Activated T-helper 1 cell treated with anti-CD3 and anti-CD28 coated beads, Interleukin-2, amount 50 U/mL, for 16 hours (primary cell): ENCODE measurements at regions not wholly inside any gene's neighbourhood (a gene's known extent, or its start where the extent isn't known, plus 50 kb on each side); places are given as distances from the start of the nearest gene placed in this dataset.
"Not testable (repeated sequence)": the region's sequence is repeated elsewhere in the genome, so short reads cannot be mapped to it uniquely, and the experiment has no call there.

Experiments used
- DNase-seq, 2 donors: peaks; one replicate each; pipeline ENCODE4 v3.0.0-alpha.2; 2020; ENCODE audit warnings: low read depth in 1 of 2, low spot score in 1 of 2

DNA sequence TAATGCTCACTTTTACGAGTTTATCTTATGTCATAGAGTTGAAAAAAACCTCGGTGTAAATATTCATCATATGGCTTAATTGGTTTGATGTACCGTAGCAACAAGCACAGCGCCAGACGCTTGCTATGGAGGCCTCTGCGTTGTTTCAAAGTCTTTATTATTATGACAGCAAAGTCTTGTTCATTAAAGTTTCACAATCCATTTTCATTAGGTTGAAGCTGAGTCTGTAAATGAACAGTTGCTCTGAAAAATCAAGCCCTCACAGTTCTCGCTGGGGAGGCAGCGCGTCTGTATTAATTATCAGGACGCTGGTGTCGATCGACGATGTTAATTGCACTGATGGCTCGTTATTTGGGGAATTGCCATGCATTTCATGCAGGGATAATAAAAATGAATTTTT, 185.6 kb downstream of the INSC start:
- no peak for DNase-seq

DNA sequence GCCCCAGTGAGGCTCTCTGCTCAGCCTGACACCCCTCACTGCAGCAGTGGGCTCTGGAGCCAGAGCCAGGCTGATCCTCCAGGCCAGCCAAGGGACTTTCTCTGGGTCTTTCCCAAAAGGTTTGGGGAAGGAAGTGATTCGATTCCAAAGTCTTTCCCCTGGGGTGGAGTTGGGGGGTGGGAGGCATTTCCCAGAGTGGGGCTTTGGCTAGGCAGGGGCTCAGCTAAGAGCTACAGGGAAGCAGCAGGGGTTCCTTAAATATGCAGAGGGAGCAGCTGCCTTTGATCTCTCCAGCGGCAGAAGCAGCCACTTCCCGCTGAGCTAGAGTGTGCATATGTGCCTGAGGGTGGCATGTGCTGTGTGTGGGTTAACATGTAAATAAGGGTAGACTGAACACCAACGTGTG, 192.9 kb downstream of the INSC start:
- DNase-seq: no peak

DNA sequence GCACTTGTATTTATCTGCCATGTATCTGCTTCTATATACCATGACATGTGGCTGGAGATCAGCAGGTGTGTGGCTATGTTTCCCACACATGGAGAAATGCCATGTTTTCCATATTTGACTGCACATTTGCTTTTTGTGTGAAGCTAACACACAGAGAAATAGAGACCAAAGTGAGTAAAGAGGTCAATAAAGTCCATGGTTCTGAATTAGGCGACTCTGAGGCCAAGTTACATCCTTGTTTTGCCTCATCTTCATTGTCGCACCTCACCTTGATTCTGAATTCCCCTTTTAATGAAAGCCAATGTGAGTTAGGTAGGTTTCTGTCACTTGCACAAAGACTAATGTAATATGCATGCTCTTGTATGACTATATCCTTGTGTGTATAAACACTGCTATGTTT, 194.1 kb downstream of the INSC start:
- no peak for DNase-seq

DNA sequence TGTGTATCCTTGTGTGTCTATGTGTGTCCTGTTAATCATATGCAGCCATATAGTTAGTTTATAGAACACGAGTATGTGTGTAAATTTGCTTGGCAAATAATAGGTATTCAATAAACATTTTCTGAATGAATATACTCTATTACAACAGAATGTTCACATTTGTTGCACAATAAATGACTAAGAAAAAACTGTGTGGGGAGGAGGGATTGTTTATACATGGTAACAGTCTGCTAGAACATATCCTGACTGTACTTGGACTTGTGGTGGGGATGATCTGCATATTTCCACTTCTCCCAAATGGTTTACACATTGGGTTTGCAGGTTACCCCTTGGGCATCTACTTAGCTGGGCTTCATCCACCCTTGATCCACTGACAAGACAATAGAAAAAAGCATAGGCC, 194.6 kb downstream of the INSC start:
- no peak for DNase-seq

DNA sequence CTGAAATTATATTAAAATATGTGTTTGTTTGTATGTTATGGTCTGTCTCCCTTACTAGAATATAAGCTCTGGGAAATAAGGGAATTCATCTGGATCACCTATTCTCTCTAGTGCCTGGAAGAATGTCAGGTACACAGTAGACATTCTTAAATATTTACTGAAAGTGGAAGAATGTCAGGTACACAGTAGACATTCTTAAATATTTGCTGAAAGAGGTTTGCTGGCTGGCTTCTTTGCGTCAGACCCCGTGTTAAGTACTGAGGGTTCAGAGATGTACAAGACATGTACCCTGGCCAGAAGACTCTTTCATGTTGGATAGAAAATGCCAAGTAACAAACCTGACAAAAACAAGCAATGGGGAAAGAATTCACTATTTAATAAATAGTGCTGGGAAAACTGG, 199.1 kb downstream of the INSC start:
- no peak for DNase-seq

DNA sequence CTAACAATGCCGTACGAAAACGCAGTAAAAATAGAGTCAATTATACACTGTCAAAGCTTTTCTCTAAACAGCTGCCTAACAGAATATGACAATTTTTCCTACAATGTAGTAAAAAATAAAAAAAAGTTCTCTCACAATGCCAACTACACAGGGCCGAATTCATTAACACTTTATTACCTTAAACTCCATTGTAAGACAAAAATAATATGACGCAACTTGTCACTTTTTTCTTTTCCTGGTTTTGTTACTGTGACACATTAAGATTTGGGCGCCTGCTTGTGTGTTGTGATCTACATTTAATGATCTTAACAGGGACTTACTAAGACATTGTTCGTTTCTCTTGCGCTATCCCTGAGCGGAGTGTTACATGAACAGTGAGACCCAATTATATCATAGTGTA, 204.1 kb downstream of the INSC start:
- DNase-seq: no peak

DNA sequence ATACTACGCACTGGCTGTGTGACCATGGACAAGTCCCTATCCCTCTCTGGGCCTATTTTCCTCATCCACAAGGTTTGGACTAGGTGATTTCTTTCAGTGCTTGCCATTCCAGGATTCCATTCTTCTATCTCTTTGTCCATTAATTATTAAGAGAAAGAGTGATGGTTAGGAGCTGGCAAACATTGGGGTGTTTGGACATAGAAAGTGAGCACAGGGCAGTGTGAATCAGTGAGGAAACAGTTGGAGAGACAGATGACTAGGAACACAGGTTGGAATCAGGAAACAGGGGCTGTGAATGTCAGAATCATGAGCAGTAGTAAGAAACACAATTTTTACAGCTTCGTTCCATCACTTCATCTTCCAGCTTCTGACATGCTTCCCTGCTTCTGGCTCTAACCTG, 211.8 kb downstream of the INSC start:
- no peak for DNase-seq

DNA sequence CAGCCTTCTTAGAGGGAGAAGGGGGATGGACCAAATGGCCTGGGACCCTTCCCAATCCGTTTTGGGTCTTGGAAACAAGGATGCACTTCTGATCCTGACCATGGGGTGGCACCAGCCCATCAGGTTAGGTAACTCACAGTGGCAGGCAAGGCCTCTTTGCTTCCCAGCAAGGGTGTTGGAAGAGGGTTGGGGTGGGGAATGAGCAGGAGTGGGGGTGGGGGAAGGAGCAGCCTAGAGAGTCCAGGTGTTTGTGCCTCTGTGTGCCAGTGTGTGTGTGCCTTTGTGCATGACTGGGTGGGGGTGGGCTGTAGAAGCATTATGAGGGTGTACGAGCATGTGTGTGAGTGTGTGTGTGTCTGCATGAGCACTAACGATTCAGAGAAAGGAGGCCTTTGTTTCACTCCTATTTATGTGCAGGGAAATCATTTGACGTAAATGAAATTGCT, 213.1 kb downstream of the INSC start:
- no peak for DNase-seq

DNA sequence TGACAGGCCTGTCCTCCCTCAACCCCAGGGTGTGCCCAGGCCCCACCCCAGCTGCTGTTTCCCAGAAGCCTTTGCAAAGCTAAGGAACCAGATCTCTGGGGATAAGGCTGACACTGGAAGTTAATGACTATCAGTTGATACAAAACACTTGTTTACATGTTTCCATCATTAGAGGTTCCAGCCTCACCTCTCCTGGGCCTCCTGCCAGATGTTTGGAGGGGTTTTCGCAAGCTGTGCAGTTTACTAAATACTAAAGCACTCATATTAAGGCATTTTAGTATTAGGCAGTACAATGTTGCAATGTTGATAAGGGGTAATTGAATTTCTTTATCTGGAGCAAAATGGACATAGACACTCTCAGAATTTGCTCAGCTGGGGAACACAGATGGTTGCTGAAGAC, 218.7 kb downstream of the INSC start:
- no peak for DNase-seq

DNA sequence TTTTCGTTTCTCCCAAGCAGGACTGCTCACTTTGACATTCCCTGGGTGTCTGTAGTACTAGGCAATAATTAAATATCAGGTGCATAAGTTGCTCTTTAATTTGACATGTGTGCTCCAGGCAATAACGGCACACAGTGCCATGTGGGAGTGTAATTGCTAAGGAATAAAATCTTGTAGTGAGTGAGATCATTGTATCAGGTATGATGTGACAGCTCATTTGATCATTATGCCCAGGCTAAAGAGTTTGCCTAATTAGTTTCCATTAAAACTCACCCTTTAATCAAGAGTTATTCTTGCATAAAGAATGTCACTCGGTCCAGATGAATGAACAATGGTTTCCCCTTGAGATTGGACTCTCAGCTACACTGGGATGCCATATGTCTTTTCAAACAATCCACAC, 220.0 kb downstream of the INSC start:
- DNase-seq: no peak

DNA sequence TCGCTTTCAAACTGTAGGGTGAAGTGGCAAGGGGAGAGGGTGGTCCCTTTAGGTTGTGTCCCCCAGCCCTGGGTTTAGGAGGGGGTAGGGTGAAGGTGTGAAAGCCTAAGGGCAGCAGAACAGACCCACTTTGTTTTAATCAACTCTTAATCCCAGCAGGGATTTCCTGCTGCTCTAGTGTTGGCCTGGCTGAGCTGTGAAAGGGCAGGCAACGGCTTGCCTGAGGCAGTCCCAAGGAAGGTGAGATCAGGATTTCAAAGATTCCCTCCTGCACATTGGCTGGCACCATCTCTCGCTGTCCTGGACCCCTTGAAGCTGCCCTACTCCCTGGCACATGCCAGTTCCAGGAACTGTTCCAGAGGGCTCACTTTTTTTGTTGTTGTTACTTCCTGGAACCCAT, 221.3 kb downstream of the INSC start:
- DNase-seq: no peak

DNA sequence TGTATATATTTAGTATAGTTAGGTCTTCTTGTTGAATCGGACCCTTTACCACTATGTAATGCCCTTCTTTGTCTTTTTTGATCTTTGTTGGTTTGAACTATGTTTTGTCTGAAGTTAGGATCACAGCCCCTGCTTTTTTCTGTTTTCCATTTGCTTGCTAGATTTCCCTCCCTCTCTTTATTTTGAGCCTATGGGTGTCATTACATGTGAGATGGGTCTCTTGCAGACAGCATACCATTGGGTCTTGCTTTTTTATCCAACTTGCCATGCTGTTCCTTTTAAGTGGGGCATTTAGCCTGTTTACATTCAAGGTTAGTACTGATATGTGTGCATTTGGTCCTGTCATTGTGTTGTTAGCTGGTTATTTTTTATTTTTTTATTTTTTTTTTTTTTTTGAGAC, 224.6 kb downstream of the INSC start:
- DNase-seq: no peak

DNA sequence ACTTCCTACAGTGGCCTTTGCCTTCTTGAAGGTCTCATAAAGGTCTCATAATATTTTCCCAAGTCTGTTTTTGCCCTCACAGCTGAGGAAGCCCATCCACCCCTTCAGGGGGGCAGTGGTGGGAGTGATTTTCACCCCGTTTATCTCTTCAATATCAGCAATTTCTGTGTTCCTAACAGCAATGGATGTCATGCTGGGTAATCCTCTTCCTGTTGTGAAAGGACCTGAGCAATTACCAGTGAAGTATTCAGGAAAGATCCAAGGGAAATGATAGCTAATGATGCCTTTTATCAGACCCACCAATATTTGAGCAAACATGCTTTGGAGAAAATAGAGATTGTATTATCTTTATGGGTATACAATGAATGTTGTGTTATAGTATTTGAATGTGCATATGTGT, 226.9 kb downstream of the INSC start:
- no peak for DNase-seq

DNA sequence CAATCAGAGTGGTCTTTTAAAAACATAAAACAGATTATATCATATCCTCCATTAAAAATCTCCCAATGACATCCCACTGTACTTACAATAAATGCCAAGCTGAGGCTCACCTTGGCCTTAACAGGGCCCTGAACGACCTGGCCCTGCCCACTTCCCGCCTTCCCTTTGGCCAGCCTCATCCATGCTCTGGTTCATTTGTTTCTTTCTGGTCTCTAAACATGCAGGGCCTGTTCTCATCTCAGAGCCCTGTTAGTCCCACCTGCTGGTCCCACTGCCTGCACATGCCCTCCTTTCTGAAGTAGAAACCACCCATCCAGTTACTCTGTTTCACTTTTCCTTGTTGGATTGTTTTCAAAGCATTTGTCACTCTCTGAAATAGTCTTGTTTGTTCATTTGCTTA, 227.4 kb downstream of the INSC start:
- DNase-seq: no peak

DNA sequence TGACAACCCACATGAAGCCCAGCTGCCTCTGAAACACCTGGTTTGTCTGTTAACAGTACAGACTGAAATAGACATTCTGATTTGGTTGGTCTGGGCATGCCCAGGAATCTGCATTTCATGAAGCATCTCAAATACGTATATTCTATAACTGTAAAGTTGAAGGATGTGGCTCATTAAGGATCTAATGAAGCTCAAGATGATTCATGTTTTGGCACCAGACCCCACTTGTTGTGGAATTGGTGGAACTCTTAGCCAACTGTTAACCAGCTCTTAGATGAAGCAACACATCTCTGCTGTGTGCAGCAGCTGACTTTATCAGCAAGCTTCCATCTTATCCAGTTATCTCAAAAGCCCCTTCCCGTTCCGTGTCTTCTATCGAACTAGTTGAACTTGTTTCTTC, 232.2 kb downstream of the INSC start:
- no peak for DNase-seq

DNA sequence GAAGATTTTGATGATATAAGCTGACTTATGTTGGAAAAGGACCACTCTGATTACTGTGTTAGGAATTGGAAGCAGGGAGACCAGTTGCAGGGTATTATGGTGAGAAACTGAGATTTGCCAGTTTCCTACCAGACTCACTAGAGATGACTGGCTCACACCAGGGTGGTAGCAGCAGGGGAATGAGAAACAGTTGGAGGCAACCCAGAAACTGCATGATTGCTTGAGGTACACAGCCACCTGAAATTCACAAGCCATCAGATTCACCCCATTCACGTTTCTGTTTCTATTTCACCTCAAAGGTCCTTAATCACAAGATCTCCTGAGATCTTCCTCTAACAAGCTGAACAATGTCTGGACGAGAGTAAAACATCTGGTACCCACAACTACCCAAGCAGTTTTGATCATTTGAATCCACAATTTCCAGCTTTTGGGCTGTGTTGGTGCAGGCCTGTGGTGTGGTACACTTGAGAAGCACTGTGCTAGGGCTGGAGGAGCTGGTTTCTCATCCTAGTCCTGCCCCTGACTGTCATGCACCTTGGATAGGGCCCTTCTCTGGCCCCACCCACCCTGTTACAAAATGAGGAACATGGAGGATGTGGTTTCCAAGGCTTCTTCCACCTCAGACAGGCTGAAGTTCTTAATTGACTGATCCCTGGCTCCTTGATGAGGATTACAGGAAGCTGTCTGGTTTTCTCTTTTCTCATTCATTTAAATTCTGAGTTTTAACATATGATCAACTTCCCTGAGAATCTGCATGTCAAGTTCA, 233.4 kb downstream of the INSC start:
- DNase-seq: no peak

DNA sequence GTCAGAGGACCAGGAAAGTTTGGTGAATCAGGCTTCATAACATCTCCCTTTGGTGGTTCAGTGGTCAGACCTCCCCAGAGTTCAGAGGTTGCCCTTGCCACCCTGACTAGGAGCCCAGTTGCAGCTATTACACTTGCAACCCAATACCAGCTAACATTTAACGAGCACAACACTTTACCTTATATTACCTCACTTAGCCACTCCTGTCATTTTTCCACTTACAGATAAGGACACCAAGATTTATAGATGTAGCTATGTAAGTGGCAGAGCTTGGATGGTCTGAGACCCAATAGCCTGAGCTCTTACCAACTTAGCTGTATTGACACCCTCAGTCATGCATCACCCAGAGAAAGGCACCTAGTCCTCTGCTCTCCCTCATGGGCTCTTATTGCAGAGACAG, 234.7 kb downstream of the INSC start:
- no peak for DNase-seq

DNA sequence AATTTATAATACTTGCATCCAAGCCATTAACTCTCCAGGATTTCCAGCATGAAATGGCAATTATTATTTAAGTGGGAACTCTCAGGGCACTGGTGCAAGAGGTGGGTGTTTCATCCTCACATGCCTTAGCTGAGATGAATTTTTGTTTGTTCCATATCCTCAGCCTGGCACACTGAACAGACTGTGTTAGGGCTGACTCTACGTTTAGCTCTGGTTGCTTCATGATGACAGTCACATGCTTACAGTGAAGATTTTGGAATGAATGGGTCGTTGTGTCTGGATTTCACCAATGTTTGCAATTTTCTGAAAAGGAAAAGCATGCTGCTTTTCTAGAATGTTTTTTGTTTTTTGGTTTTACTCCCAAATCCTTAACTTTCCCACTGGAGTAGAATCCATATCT, 246.6 kb downstream of the INSC start:
- DNase-seq: no peak

DNA sequence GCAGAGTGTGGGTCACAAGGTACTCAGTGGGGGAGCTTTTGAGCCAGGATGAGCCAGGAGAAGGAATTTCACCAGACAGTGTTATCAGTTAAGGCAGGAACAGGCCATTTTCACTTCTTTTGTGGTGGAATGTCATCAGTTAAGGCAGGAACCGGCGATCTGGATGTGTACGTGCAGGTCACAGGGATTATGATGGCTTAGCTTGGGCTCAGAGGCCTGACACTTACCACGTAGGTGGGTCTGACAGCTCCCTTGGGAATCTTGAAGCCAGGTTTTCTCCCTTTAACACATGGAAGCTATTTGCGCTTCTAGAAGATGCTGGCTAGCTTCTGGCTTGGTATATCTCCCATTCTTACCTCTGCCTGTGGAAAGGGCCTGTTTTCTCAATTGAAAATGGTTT, 250.6 kb downstream of the INSC start:
- DNase-seq: not testable (repeated sequence)

DNA sequence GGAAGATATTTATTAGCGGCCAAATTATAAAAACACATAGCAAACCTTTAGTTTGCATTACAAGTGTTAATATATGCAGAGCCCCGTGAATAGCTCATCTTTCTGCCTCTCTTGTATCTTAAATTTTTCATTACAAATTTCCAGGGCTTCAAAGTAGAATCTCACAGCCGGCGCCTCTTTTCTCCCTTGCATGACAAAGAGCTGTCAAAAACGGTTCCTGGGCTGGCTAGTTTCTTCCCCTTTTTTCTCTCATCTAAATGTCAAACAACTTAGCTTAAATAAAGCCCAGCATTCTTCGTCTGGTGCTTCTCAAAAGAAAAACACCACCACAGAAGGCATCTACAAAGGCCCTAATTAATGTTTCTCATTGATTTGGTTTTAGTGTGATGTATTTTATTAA, 253.0 kb downstream of the INSC start:
- DNase-seq: no peak

DNA sequence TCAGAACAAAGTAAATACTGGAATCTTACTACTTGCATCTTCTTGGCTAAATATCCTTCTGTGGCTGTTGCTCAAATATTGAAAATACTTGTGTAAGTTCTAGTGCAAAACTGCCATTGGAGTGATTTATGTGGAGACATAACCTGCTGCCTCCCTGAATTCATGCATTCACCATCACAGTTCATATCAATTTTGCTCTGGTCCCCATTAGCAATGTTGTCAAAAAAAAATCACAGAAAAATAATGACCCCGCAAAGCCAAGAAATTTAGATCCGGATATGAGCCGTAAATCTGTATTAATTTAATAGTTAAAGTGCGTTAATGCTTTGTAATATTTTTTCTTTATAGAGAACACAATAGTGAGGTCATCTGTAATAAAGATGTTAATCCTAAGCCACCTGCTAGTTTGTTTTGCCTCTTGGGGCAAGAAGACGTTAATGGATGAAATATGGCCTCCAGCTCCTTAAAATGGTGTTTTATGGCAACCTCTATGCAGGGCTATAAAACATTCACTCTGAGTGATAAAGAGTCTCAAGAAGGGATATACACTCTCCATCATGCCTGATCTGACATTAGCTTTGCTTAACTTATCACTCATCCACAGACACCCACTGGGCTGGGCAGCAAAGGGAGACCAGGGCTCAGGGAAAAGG, 255.9 kb downstream of the INSC start:
- DNase-seq: no peak

DNA sequence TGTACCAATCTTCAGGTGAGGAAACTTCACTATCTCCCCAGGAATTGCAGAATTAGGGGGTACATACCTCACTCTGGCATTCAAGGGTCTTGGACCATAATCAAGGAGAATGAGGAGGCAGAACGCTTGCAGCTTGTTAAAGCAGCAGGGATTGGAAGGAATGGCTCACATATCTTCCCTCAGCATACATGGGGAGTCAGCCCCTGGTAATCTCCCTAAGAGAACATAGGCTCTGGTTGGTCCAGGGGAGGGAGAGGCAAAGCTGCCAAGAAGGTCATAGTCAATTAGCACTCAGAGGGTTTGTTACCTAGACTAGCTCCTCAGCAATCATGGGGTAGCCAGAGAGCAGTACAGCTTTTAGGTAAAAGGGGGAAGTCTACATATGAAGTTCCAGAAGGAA, 256.8 kb downstream of the INSC start:
- DNase-seq: no peak

DNA sequence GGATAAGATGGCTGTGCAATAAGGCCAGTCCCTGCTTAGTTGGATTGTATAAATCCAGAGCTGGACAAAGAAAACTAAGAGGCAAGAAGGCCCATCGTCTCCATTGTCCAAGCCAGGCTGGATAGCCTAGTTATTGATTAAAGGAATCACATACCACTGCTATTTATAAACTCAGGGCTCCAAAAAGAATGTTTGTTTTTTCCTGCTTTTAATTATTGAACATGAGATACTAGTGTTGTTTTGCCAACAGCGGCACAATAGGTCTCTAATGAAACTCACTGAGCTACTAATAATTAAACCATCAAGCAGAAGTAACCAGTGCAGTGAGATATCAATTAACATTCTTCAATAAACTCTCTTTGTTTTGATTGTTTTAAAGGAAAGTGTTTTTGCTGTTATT, 259.7 kb downstream of the INSC start:
- DNase-seq: no peak
